ENCODE measurements at regions not wholly inside any gene's neighbourhood (a gene's known extent, or its start where the extent isn't known, plus 50 kb on each side); places are given as distances from the start of the nearest gene placed in this dataset.
A peak's percentile ranks its signal among the peaks of the same experiment; 100 is the strongest.

GRCh38 chr3:117997201-117998049 is 1037.2 kb downstream of the IGSF11 start:
- Histone ChIP-seq H3K36me3 (no peaks in the 10 kb centered on the region), H3K27ac (no peak overlapping the region), H3K4me1 (no peaks in the 10 kb centered on the region), H3K27me3 (no peaks in the 10 kb centered on the region), H3K4me3 (no peak overlapping the region), H3K9me3 (replicated peaks) (no peaks in the 10 kb centered on the region)
- DNase-seq, result peak; percentile 38 to 71

DNA sequence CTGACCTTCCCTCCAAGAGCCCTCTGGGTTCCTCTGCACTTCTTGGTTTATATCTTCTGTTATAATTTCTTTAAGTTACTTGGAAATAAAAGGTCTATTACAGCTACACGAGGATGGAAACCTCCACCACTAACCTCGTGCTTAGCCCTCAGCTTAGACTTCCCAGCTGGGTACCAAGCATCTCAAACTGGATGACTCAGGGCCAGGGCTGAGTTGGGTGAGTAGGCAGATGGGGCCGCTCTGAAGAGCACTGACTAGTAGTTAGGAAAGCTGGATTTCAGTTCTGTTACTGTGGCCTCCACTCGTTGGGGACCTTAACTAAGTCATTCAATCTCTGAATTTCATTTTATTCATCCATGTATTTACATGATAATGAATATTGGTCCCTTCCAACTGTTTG is 1036.6 kb downstream of the IGSF11 start:
- no peaks in the 10 kb centered on the region for H3K36me3 ChIP-seq
- no peaks in the 10 kb centered on the region for H3K9me3 ChIP-seq (replicated peaks)
- H3K4me3 ChIP-seq, result no peak overlapping the region
- H3K27me3 ChIP-seq, result no peaks in the 10 kb centered on the region
- H3K27ac ChIP-seq, result no peak overlapping the region
- no peaks in the 10 kb centered on the region for H3K4me1 ChIP-seq
- no peak for DNase-seq

DNA sequence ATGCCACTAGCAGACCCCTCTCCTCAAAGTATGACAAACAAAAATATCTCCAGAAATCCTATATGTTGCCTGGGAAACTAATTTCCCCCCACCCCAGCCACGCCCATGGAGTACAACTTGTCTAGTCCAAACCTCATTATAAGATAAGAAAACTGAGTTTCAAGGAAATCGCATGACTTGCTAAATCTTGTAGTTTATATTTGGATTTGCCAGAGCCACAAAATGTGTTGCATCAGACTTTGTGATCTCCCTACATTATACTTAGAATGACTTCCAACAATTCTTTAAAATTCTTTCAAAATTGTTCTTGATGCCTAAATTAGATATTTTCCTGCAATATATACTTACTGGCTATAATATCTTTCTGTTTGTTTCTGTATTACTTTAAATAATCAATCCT is 1034.4 kb downstream of the IGSF11 start:
- DNase-seq, result no peak
- Histone ChIP-seq H3K27ac (no peak overlapping the region), H3K4me1 (no peaks in the 10 kb centered on the region), H3K4me3 (no peak overlapping the region), H3K36me3 (no peaks in the 10 kb centered on the region), H3K27me3 (no peaks in the 10 kb centered on the region), H3K9me3 (replicated peaks) (no peaks in the 10 kb centered on the region)

- Histone ChIP-seq H3K4me3 (no peak overlapping the region), H3K27ac (no peak overlapping the region), H3K27me3 (no peaks in the 10 kb centered on the region), H3K9me3 (replicated peaks) (no peaks in the 10 kb centered on the region; the same call in 1 of the 2 replicates), H3K36me3 (no peaks in the 10 kb centered on the region), H3K4me1 (no peaks in the 10 kb centered on the region)
- no peak for DNase-seq
These were observed 1033.3 kb downstream of the IGSF11 start for GRCh38 chr3:118001380-118001779.

GRCh38 chr3:118011910-118012309 is 1022.7 kb downstream of the IGSF11 start:
- H3K27ac ChIP-seq, result peak overlapping the region; percentile 38
- H3K36me3 ChIP-seq, result no peaks in the 10 kb centered on the region
- no peaks in the 10 kb centered on the region for H3K9me3 ChIP-seq (replicated peaks)
- H3K27me3 ChIP-seq, result no peaks in the 10 kb centered on the region
- H3K4me1 ChIP-seq, result peaks cover 5% of the 10 kb centered on the region
- no peak for DNase-seq
- H3K4me3 ChIP-seq, result no peak overlapping the region

DNA sequence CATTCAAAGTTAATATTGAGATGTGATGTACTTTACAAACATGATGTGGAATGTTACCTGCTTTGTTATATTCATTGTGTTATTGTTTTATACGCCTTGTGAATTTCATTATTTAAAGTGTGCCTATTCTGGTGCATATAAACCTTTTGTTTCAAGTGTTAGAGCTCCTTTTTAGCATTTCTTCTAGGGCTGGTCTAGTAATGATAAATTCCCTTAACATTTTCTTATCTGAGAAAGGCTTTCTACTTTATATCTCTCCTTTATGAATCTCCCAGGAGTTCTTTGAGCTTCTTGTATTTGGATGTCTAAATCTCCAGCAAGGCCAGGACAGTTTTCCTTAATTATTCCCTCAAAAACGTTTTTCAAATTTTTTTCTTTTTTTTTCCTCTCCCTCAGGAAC is 1005.6 kb downstream of the IGSF11 start:
- Histone ChIP-seq H3K4me3 (no peak overlapping the region), H3K36me3 (no peaks in the 10 kb centered on the region), H3K27ac (no peak overlapping the region), H3K27me3 (no peaks in the 10 kb centered on the region), H3K4me1 (no peaks in the 10 kb centered on the region), H3K9me3 (replicated peaks) (no peaks in the 10 kb centered on the region)
- no peak for DNase-seq

GRCh38 chr3:118036215-118036614 is 998.4 kb downstream of the IGSF11 start:
- DNase-seq, result no peak
- no peaks in the 10 kb centered on the region for H3K4me1 ChIP-seq
- no peak overlapping the region for H3K4me3 ChIP-seq
- H3K9me3 ChIP-seq (replicated peaks), result no peaks in the 10 kb centered on the region
- H3K27ac ChIP-seq, result no peak overlapping the region
- H3K36me3 ChIP-seq, result no peaks in the 10 kb centered on the region
- no peaks in the 10 kb centered on the region for H3K27me3 ChIP-seq

DNA sequence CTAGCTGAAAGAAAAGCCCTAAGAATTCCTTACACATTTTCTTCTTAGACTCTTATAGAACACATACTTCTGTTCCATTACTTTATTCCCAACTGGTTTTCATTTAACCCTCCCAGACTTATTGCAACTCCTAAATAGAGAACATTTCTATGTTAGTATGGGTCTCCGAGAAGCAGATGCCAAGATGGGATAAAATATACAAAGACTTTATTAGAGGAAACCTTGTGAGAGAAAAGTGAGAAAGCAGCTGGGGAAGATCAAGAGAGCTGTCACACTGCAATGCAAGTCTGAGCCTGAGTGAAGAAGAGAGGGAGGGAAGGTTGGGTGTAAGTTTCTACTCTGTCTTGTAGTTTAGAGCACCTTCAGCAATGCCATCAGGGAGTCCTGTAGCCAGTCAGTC is 979.3 kb downstream of the IGSF11 start:
- Histone ChIP-seq H3K9me3 (replicated peaks) (no peaks in the 10 kb centered on the region), H3K36me3 (no peaks in the 10 kb centered on the region), H3K4me1 (no peaks in the 10 kb centered on the region), H3K4me3 (no peak overlapping the region), H3K27me3 (no peaks in the 10 kb centered on the region), H3K27ac (no peak overlapping the region)
- DNase-seq, result no peak

DNA sequence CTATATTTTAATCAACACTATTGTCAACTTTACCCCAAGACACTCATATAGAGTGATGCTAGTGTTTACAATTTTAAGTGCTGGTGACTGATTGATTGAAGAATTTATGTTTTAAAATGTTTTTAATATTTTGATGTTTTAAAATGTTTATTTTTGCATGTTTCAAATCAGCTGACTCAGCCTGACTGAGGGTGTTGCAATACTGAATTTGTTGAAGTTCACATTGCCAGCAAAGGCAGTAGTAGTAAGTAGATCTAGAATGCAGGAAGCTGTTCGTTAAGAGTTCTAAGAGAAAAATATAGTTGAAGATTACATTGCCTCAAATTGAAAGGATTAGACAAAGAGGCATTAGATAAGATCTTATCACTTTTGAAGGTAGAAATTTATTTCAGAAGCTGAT is 977.6 kb downstream of the IGSF11 start:
- H3K4me1 ChIP-seq, result no peaks in the 10 kb centered on the region
- H3K27me3 ChIP-seq, result no peaks in the 10 kb centered on the region
- H3K27ac ChIP-seq, result no peak overlapping the region
- H3K36me3 ChIP-seq, result no peaks in the 10 kb centered on the region
- no peak overlapping the region for H3K4me3 ChIP-seq
- DNase-seq, result no peak
- H3K9me3 ChIP-seq (replicated peaks), result no peaks in the 10 kb centered on the region

DNA sequence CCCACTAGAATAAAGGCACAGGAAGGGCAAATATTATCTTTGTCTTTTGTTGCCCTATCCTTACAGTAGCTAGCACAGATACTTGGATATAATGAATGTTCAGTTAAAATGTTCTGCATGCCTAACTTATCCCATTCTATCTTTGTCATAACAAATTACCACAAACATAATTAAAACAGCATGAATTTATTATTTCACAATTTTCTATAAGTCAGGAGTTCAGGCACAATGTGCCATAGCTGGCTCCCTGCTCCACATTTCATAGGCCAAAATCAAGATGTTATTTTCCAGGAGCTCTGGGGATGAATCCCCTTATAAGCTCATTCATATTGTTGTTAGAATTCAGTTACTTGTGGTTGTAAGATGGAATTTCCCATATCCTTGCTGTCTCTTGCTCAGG is 975.5 kb downstream of the IGSF11 start:
- Histone ChIP-seq H3K4me3 (no peak overlapping the region), H3K27ac (no peak overlapping the region), H3K27me3 (no peaks in the 10 kb centered on the region), H3K36me3 (no peaks in the 10 kb centered on the region), H3K4me1 (no peaks in the 10 kb centered on the region), H3K9me3 (replicated peaks) (no peaks in the 10 kb centered on the region)
- no peak for DNase-seq

DNA sequence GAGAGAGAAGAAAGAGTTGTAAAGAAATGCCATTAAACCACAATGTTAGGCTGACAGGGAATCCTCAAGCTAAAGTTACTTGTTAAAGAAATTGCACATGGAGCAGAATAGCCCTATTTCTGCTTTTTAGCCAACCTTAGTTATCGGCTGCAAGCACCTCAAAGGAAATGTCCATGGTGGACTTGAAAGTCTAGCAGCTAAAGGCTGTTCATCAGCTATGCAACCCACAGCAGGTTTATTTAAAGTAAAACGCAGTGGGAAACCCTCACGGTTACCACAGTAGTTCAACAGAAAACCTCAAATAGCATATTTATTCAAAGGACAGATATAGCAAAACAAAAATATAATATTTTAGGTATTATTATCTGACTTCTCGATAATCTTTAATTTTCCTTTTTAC is 967.2 kb downstream of the IGSF11 start:
- H3K27me3 ChIP-seq, result no peaks in the 10 kb centered on the region
- no peaks in the 10 kb centered on the region for H3K9me3 ChIP-seq (replicated peaks)
- no peak for DNase-seq
- no peaks in the 10 kb centered on the region for H3K4me1 ChIP-seq
- no peak overlapping the region for H3K27ac ChIP-seq
- no peaks in the 10 kb centered on the region for H3K36me3 ChIP-seq
- no peak overlapping the region for H3K4me3 ChIP-seq

GRCh38 chr3:118075873-118076272 is 958.8 kb downstream of the IGSF11 start:
- Histone ChIP-seq H3K36me3 (no peaks in the 10 kb centered on the region), H3K27ac (no peak overlapping the region), H3K27me3 (no peaks in the 10 kb centered on the region), H3K9me3 (replicated peaks) (no peaks in the 10 kb centered on the region), H3K4me3 (no peak overlapping the region), H3K4me1 (no peaks in the 10 kb centered on the region)
- DNase-seq, result peak; percentile 17 to 32

GRCh38 chr3:118077332-118077731 is 957.3 kb downstream of the IGSF11 start:
- H3K4me3 ChIP-seq, result no peak overlapping the region
- DNase-seq, result no peak
- H3K9me3 ChIP-seq (replicated peaks), result no peaks in the 10 kb centered on the region
- H3K27ac ChIP-seq, result no peak overlapping the region
- H3K36me3 ChIP-seq, result no peaks in the 10 kb centered on the region
- no peaks in the 10 kb centered on the region for H3K27me3 ChIP-seq
- H3K4me1 ChIP-seq, result no peaks in the 10 kb centered on the region

- Histone ChIP-seq H3K4me1 (no peaks in the 10 kb centered on the region), H3K9me3 (replicated peaks) (no peaks in the 10 kb centered on the region)
- DNase-seq, result no peak
These were observed 953.8 kb downstream of the IGSF11 start for GRCh38 chr3:118080889-118081288.

DNA sequence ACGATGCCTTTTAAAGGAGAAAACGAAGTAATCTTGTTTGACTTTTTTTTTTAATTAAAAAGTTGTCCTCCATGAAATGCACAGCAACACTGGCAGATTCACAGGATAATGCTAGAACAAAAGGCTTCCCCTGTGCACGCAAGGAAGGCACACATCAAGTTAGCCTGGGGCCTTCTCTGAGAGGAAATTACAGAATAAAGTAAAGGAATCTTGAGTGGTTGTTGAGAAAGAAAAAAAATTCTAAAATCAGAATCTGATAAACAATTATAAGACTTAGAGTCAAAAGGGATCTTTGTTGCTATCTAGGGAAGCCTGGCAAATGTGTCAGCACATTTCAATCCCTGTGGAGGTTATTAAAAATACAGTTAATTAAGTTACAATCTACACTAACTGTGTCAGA is 946.0 kb downstream of the IGSF11 start:
- Histone ChIP-seq H3K27ac (no peak overlapping the region), H3K27me3 (no peaks in the 10 kb centered on the region), H3K4me1 (no peaks in the 10 kb centered on the region), H3K4me3 (no peak overlapping the region), H3K36me3 (no peaks in the 10 kb centered on the region), H3K9me3 (replicated peaks) (no peaks in the 10 kb centered on the region)
- DNase-seq, result no peak

More at GRCh38 chr3:118080889-118081288, 953.8 kb downstream of the IGSF11 start:
- no peaks in the 10 kb centered on the region for H3K27me3 ChIP-seq
- H3K4me3 ChIP-seq, result no peak overlapping the region
- H3K27ac ChIP-seq, result no peak overlapping the region
- no peaks in the 10 kb centered on the region for H3K36me3 ChIP-seq

GRCh38 chr3:118089563-118089962 is 945.1 kb downstream of the IGSF11 start:
- H3K27ac ChIP-seq, result no peak overlapping the region
- no peaks in the 10 kb centered on the region for H3K4me1 ChIP-seq
- no peaks in the 10 kb centered on the region for H3K27me3 ChIP-seq
- DNase-seq, result no peak
- H3K4me3 ChIP-seq, result no peak overlapping the region
- no peaks in the 10 kb centered on the region for H3K36me3 ChIP-seq
- no peaks in the 10 kb centered on the region for H3K9me3 ChIP-seq (replicated peaks)
